ENCODE measurements at regions not wholly inside any gene's neighbourhood (a gene's known extent, or its start where the extent isn't known, plus 50 kb on each side); places are given as distances from the start of the nearest gene placed in this dataset.

GRCh38 chr6:99136488-99136887 is 188.7 kb upstream of the FBXL4 start:
- no peaks in the 10 kb centered on the region for H3K36me3 ChIP-seq
- ATAC-seq (ENCODE audit: insufficient number of reproducible peaks, low FRiP score, low read depth) (no peak), DNase-seq (ENCODE audit: low spot score) (no peak)
- no peaks in the 10 kb centered on the region for H3K27me3 ChIP-seq (replicated peaks; ENCODE audit: insufficient read depth)
- no peak overlapping the region for H3K4me3 ChIP-seq
- H3K9me3 ChIP-seq: no peaks in the 10 kb centered on the region
- H3K27ac ChIP-seq: no peak overlapping the region
- no peak for TF ChIP-seq CTCF (IDR thresholded peaks at IDR 0.05)
- H3K4me1 ChIP-seq (ENCODE audit: control insufficient read depth in 1 of 2, low read depth in 2 of 2): no peaks in the 10 kb centered on the region

- H3K4me3 ChIP-seq: no peak overlapping the region
- ATAC-seq (ENCODE audit: insufficient number of reproducible peaks, low FRiP score, low read depth) (no peak), DNase-seq (ENCODE audit: low spot score) (no peak)
- H3K4me1 ChIP-seq (ENCODE audit: control insufficient read depth in 1 of 2, low read depth in 2 of 2): no peaks in the 10 kb centered on the region
- no peaks in the 10 kb centered on the region for H3K27me3 ChIP-seq (replicated peaks; ENCODE audit: insufficient read depth)
- no peak overlapping the region for H3K27ac ChIP-seq
- H3K9me3 ChIP-seq: no peaks in the 10 kb centered on the region
- no peak for TF ChIP-seq CTCF (IDR thresholded peaks at IDR 0.05)
- H3K36me3 ChIP-seq: no peaks in the 10 kb centered on the region
These were observed 184.4 kb upstream of the FBXL4 start for GRCh38 chr6:99132026-99132635.

GRCh38 chr6:99130897-99131873 is 183.4 kb upstream of the FBXL4 start:
- DNase-seq (ENCODE audit: low spot score) (no peak), ATAC-seq (ENCODE audit: insufficient number of reproducible peaks, low FRiP score, low read depth) (no peak)
- no peak overlapping the region for H3K27ac ChIP-seq
- H3K27me3 ChIP-seq (replicated peaks; ENCODE audit: insufficient read depth): no peaks in the 10 kb centered on the region
- H3K4me1 ChIP-seq (ENCODE audit: control insufficient read depth in 1 of 2, low read depth in 2 of 2): no peaks in the 10 kb centered on the region
- H3K36me3 ChIP-seq: no peaks in the 10 kb centered on the region
- H3K9me3 ChIP-seq: no peaks in the 10 kb centered on the region
- TF ChIP-seq CTCF (IDR thresholded peaks at IDR 0.05): no peak
- no peak overlapping the region for H3K4me3 ChIP-seq

GRCh38 chr6:99129835-99130234 is 182.1 kb upstream of the FBXL4 start:
- Histone ChIP-seq H3K9me3 (no peaks in the 10 kb centered on the region), H3K27ac (no peak overlapping the region), H3K36me3 (no peaks in the 10 kb centered on the region), H3K4me1 (ENCODE audit: control insufficient read depth in 1 of 2, low read depth in 2 of 2) (no peaks in the 10 kb centered on the region), H3K27me3 (replicated peaks; ENCODE audit: insufficient read depth) (no peaks in the 10 kb centered on the region), H3K4me3 (no peak overlapping the region)
- ATAC-seq (ENCODE audit: insufficient number of reproducible peaks, low FRiP score, low read depth): no peak
- no peak for DNase-seq (ENCODE audit: low spot score)
- TF ChIP-seq CTCF (IDR thresholded peaks at IDR 0.05): no peak

GRCh38 chr6:99121748-99122147 is 174.0 kb upstream of the FBXL4 start:
- Histone ChIP-seq H3K36me3 (no peaks in the 10 kb centered on the region), H3K4me3 (no peak overlapping the region), H3K27me3 (replicated peaks; ENCODE audit: insufficient read depth) (no peaks in the 10 kb centered on the region), H3K27ac (no peak overlapping the region), H3K4me1 (ENCODE audit: control insufficient read depth in 1 of 2, low read depth in 2 of 2) (no peaks in the 10 kb centered on the region), H3K9me3 (no peaks in the 10 kb centered on the region)
- no peak for ATAC-seq (ENCODE audit: insufficient number of reproducible peaks, low FRiP score, low read depth)
- no peak for TF ChIP-seq CTCF (IDR thresholded peaks at IDR 0.05)
- DNase-seq (ENCODE audit: low spot score): no peak

Data from thoracic aorta (tissue), 2 donors.